ENCODE measurements at regions not wholly inside any gene's neighbourhood (a gene's known extent, or its start where the extent isn't known, plus 50 kb on each side); places are given as distances from the start of the nearest gene placed in this dataset.

DNA sequence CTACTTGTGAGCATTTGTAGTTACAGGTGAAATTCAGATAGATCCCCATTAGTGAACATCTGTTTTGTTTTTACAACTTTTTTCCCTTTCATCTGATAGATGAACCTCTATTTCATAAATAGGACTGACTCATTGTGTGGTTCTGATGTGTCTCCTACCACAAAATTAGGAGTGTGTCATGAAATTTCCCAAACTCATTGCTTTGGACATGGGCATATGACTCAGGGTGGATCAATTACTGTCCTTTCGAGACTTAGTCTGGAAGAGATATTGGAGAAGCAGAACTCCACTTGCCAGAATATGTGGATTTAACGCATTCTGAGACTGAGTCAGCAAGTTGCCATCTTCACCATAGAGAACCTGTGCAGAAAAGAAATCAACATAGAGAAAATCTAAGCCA, 53.5 kb upstream of the PCDH10 start:
- Histone ChIP-seq H3K18ac (ENCODE audit: insufficient read length, low read depth, low read length) (no peak overlapping the region), H3K9ac (ENCODE audit: extremely low read depth, insufficient read length, low read length) (no peak overlapping the region), H4K8ac (replicated peaks; ENCODE audit: insufficient read length, low read depth, low read length) (no peak overlapping the region), H3T11ph (ENCODE audit: low read length) (no peak overlapping the region), H3K23me2 (ENCODE audit: insufficient read length, low read depth, low read length, poor library complexity, severe bottlenecking) (no peaks in the 10 kb centered on the region), H4K20me1 (ENCODE audit: control insufficient read depth, insufficient read depth, insufficient read length) (no peaks in the 10 kb centered on the region), H3K27me3 (ENCODE audit: insufficient read depth, low read length) (no peaks in the 10 kb centered on the region), H3K4me2 (ENCODE audit: insufficient read depth, insufficient read length, low read length) (no peak overlapping the region), H2BK20ac (ENCODE audit: low read depth, low read length, poor library complexity, severe bottlenecking) (no peak overlapping the region), H3K23ac (ENCODE audit: insufficient read length, low read depth, low read length) (no peak overlapping the region), H3K14ac (ENCODE audit: insufficient read depth, low read length) (no peak overlapping the region), H3K9me3 (ENCODE audit: control insufficient read depth, low read depth, low read length) (no peaks in the 10 kb centered on the region), H4K91ac (ENCODE audit: insufficient read length, low read depth, low read length) (no peak overlapping the region), H4K5ac (ENCODE audit: insufficient read length, low read depth, low read length) (no peak overlapping the region), H2BK15ac (ENCODE audit: low read depth, low read length) (no peak overlapping the region), H2AK5ac (ENCODE audit: insufficient read length, low read length) (no peak overlapping the region), H3K4me1 (ENCODE audit: insufficient read depth, low read length) (peaks cover 2% of the 10 kb centered on the region; the same call in 1 of the 2 replicates), H3K4ac (ENCODE audit: low read depth, low read length) (no peak overlapping the region), H3K27ac (ENCODE audit: insufficient read length, low read depth, low read length) (no peak overlapping the region), H3K79me2 (ENCODE audit: insufficient read depth, low read length) (no peaks in the 10 kb centered on the region), H3K56ac (ENCODE audit: insufficient read length, low read depth, low read length) (no peak overlapping the region), H2BK5ac (ENCODE audit: insufficient read length, low read length) (no peak overlapping the region), H2AFZ (ENCODE audit: low read length) (no peak overlapping the region), H2BK120ac (ENCODE audit: low read depth, low read length, poor library complexity, severe bottlenecking) (no peak overlapping the region), H3K79me1 (ENCODE audit: insufficient read depth, low read depth, low read length, poor library complexity, severe bottlenecking) (no peaks in the 10 kb centered on the region), H2BK12ac (ENCODE audit: insufficient read length, low read depth, low read length) (no peak overlapping the region)
- Mint-ChIP-seq H3K36me3 (ENCODE audit: insufficient read depth in 1 of 3, low read depth in 3 of 3) (peaks cover 0 to 12% (median 8%) of the 10 kb centered on the region in 3 experiments; a peak in 4 of 7 replicates), H3K27ac (peak overlapping the region in 1 of 3 experiments; percentile 9; a peak in 3 of 7 replicates), H3K9me3 (peaks cover 0 to 9% of the 10 kb centered on the region in 2 experiments; a peak in 2 of 5 replicates), H3K4me3 (no peak overlapping the region), H3K4me1 (peaks cover 15% of the 10 kb centered on the region in 2 experiments), H3K27me3 (ENCODE audit: low read depth) (no peaks in the 10 kb centered on the region)
- WGBS (ENCODE audit: extremely low coverage, insufficient read length, low lambda C conversion rate): no CpG with 5 or more reads among the region's 2 CpGs
- TF ChIP-seq, protein P1, sequence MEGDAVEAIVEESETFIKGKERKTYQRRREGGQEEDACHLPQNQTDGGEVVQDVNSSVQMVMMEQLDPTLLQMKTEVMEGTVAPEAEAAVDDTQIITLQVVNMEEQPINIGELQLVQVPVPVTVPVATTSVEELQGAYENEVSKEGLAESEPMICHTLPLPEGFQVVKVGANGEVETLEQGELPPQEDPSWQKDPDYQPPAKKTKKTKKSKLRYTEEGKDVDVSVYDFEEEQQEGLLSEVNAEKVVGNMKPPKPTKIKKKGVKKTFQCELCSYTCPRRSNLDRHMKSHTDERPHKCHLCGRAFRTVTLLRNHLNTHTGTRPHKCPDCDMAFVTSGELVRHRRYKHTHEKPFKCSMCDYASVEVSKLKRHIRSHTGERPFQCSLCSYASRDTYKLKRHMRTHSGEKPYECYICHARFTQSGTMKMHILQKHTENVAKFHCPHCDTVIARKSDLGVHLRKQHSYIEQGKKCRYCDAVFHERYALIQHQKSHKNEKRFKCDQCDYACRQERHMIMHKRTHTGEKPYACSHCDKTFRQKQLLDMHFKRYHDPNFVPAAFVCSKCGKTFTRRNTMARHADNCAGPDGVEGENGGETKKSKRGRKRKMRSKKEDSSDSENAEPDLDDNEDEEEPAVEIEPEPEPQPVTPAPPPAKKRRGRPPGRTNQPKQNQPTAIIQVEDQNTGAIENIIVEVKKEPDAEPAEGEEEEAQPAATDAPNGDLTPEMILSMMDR (conservative IDR thresholded peaks at IDR 0.05): no peak
- DNase-seq: no peak
